Gastrocnemius medialis (tissue), 4 donors: ENCODE measurements at regions not wholly inside any gene's neighbourhood (a gene's known extent, or its start where the extent isn't known, plus 50 kb on each side); places are given as distances from the start of the nearest gene placed in this dataset.

Experiments
- POLR2A ChIP-seq, 2 donors: fragments of 450-650 bp; IDR thresholded peaks; one replicate each; pipeline ENCODE4 v1.6.1; 2017; ENCODE audit warnings: antibody characterized with exemption in 2 of 2, mild to moderate bottlenecking in 2 of 2, moderate library complexity in 2 of 2
- TF ChIP-seq, protein P1 (sequence below), 5 experiments: fragments of 450-650 bp in 3 of 5; fragments of 200-600 bp in 2 of 5; sonication (generic) in 2 of 5; IDR thresholded peaks in 4 of 5; conservative IDR thresholded peaks in 1 of 5; 1 replicate in 4 of 5; 2 replicates in 1 of 5; pipeline ENCODE4 v1.5.1; 2016 to 2019; ENCODE audit warnings: antibody characterized with exemption in 5 of 5, mild to moderate bottlenecking in 3 of 5, moderate library complexity in 3 of 5

DNA sequence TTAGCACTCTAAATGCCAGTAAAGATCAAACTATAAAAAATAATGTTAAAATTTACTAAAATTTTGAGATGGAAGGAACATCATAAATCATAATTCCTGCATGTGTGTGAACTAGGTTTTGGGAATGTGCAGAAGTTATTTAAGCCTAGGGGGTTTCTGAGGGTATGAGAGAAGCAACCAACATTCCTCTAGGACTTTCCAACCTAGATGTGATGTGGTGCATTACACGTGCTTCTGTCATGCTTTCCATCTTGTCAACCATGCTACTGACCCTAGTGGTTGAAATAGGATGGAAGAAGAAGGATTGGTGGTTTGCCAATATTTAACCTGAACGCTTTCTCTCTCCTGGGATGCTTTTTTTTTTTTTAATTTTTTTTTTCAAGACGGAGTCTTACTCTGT, 209.3 kb downstream of the AEBP2 start:
- no peak for TF ChIP-seq POLR2A (IDR thresholded peaks at IDR 0.05)
- TF ChIP-seq, protein P1, sequence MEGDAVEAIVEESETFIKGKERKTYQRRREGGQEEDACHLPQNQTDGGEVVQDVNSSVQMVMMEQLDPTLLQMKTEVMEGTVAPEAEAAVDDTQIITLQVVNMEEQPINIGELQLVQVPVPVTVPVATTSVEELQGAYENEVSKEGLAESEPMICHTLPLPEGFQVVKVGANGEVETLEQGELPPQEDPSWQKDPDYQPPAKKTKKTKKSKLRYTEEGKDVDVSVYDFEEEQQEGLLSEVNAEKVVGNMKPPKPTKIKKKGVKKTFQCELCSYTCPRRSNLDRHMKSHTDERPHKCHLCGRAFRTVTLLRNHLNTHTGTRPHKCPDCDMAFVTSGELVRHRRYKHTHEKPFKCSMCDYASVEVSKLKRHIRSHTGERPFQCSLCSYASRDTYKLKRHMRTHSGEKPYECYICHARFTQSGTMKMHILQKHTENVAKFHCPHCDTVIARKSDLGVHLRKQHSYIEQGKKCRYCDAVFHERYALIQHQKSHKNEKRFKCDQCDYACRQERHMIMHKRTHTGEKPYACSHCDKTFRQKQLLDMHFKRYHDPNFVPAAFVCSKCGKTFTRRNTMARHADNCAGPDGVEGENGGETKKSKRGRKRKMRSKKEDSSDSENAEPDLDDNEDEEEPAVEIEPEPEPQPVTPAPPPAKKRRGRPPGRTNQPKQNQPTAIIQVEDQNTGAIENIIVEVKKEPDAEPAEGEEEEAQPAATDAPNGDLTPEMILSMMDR (IDR thresholded peaks at IDR 0.05 in 4 of 5, conservative IDR thresholded peaks at IDR 0.05 in 1 of 5), result no peak
